HEK293T (cell line): ENCODE measurements at regions not wholly inside any gene's neighbourhood (a gene's known extent, or its start where the extent isn't known, plus 50 kb on each side); places are given as distances from the start of the nearest gene placed in this dataset.
A peak's percentile ranks its signal among the peaks of the same experiment; 100 is the strongest.
"Not testable (repeated sequence)": the region's sequence is repeated elsewhere in the genome, so short reads cannot be mapped to it uniquely, and the experiment has no call there.

ENCODE experiments used
- CTCF ChIA-PET: fragments of 350-600 bp; formaldehyde crosslinking; extraction: SDS; loops from one replicate; lab custom pipeline; 2021; ENCODE audit warnings: antibody characterized with exemption, inconsistent platforms; lab: Yijun Ruan, JAX
- POLR2A ChIA-PET: fragments of 350-600 bp; formaldehyde crosslinking; extraction: SDS; loops from one replicate; lab custom pipeline; 2020; ENCODE audit warnings: antibody characterized with exemption, inconsistent platforms; lab: Yijun Ruan, JAX
- DNase-seq: peaks from one replicate; pipeline ENCODE4 v3.0.0; 2012; ENCODE audit warnings: mixed read lengths; ENCODE audit errors: extremely low spot score
- ARNT ChIP-seq: fragments of 450-650 bp; IDR thresholded peaks from 2 replicates; pipeline ENCODE4 v1.6.1; 2017; ENCODE audit warnings: mild to moderate bottlenecking
- BHLHE40 ChIP-seq: fragments of 450-650 bp; IDR thresholded peaks from 2 replicates; pipeline ENCODE4 v1.6.1; 2016; ENCODE audit warnings: mild to moderate bottlenecking, moderate library complexity, borderline replicate concordance
- CTBP1 ChIP-seq: fragments of 450-650 bp; IDR thresholded peaks from 2 replicates; pipeline ENCODE4 v1.6.1; 2016; ENCODE audit warnings: borderline replicate concordance
- ELF4 ChIP-seq: fragments of 450-650 bp; IDR thresholded peaks from 2 replicates; pipeline ENCODE4 v1.6.1; 2017; ENCODE audit warnings: antibody characterized with exemption
- FOXA1 ChIP-seq: fragments of 450-650 bp; IDR thresholded peaks from 2 replicates; pipeline ENCODE4 v1.6.1; 2016; ENCODE audit warnings: mild to moderate bottlenecking
- FOXK2 ChIP-seq: fragments of 450-650 bp; IDR thresholded peaks from 2 replicates; pipeline ENCODE4 v1.6.1; 2016; ENCODE audit warnings: mild to moderate bottlenecking
- FOXM1 ChIP-seq: fragments of 450-650 bp; IDR thresholded peaks from 2 replicates; pipeline ENCODE4 v1.6.1; 2017; ENCODE audit warnings: mild to moderate bottlenecking, borderline replicate concordance
- HDGF ChIP-seq: fragments of 450-650 bp; IDR thresholded peaks from 2 replicates; pipeline ENCODE4 v1.6.1; 2017; ENCODE audit warnings: antibody characterized with exemption, borderline replicate concordance
- L3MBTL2 ChIP-seq: fragments of 450-650 bp; conservative IDR thresholded peaks from 2 replicates; pipeline ENCODE4 v1.6.1; 2016; ENCODE audit warnings: mild to moderate bottlenecking
- LEF1 ChIP-seq: fragments of 450-650 bp; IDR thresholded peaks from 2 replicates; pipeline ENCODE4 v1.6.1; 2017; ENCODE audit warnings: mild to moderate bottlenecking, borderline replicate concordance
- NFRKB ChIP-seq: fragments of 450-650 bp; IDR thresholded peaks from 2 replicates; pipeline ENCODE4 v1.6.1; 2016; ENCODE audit warnings: mild to moderate bottlenecking, moderate library complexity
- SP1 ChIP-seq: fragments of 450-650 bp; IDR thresholded peaks from 2 replicates; pipeline ENCODE4 v1.6.1; 2017
- SUZ12 ChIP-seq: fragments of 450-650 bp; IDR thresholded peaks from 2 replicates; pipeline ENCODE4 v1.6.1; 2016; ENCODE audit warnings: mild to moderate bottlenecking
- TARDBP ChIP-seq: fragments of 450-650 bp; IDR thresholded peaks from 2 replicates; pipeline ENCODE4 v1.6.1; 2016
- ZNF384 ChIP-seq: fragments of 450-650 bp; IDR thresholded peaks from 2 replicates; pipeline ENCODE4 v1.6.1; 2016
- TF ChIP-seq, protein P1 (sequence below): fragments of 450-650 bp; IDR thresholded peaks from 2 replicates; pipeline ENCODE4 v1.6.1; 2016

DNA sequence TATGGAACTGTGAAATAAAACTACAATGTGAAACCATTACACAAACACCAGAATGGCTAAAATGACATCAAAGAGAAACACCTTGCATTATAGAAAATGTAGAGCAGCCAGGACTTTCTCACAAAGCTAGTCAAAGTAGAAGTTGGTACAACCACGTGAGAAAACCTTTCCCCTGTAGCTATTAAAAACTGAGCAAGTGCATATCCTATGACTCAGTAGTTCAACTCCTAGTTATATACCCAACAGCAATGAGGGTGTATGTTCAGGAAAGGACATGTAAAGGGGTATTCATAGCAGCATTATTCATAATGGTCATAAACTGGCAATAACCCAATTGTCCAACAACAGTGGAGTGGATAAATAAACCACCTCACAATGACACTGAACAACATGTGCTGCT lies 177.5 kb upstream of the NUDT10 start:
- ChIA-PET CTCF (no interaction called here), POLR2A (no interaction called here)
- TF ChIP-seq ARNT = no peak
- TF ChIP-seq LEF1 = no peak
- TF ChIP-seq TARDBP = no peak
- TF ChIP-seq ELF4 = no peak
- no peak for TF ChIP-seq HDGF
- DNase-seq = no peak

DNA sequence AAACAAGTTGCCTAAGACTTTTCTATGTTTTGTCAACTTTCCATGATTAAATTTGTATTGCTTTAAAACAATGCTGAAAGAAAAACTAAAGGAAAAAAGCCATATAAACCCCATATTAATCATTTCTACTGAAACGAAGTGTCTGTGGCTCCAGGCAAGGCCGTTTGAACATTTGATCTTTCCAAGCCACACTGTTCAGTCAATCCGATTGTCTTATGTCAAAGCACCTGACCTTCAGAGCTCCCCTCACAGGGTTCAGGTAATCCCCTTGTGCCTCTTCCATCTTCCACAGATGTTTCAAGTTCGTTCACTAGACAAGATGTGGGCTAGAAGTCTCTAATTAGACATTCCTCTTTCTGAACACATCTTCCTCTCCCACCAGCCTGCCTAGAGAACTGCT lies 177.1 kb upstream of the NUDT10 start:
- ChIA-PET POLR2A (no interaction called here), CTCF (no interaction called here)
- no peak for TF ChIP-seq CTBP1
- no peak for TF ChIP-seq FOXK2
- no peak for TF ChIP-seq SP1
- TF ChIP-seq FOXA1 = no peak
- no peak for TF ChIP-seq HDGF
- no peak for TF ChIP-seq SUZ12
- TF ChIP-seq TARDBP = no peak
- TF ChIP-seq BHLHE40 = no peak
- TF ChIP-seq L3MBTL2 = no peak
- TF ChIP-seq ZNF384 = no peak
- no peak for TF ChIP-seq ELF4
- no peak for TF ChIP-seq FOXM1
- TF ChIP-seq LEF1 = no peak
- no peak for TF ChIP-seq NFRKB
- no peak for TF ChIP-seq ARNT
- TF ChIP-seq, protein P1, sequence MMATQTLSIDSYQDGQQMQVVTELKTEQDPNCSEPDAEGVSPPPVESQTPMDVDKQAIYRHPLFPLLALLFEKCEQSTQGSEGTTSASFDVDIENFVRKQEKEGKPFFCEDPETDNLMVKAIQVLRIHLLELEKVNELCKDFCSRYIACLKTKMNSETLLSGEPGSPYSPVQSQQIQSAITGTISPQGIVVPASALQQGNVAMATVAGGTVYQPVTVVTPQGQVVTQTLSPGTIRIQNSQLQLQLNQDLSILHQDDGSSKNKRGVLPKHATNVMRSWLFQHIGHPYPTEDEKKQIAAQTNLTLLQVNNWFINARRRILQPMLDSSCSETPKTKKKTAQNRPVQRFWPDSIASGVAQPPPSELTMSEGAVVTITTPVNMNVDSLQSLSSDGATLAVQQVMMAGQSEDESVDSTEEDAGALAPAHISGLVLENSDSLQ = no peak
- DNase-seq = no peak

GRCh38 chrX:51158231-51158630 lies 174.4 kb upstream of the NUDT10 start:
- ChIA-PET POLR2A (no interaction called here), CTCF (no interaction called here)
- TF ChIP-seq FOXM1 (no peak), ARNT (no peak), L3MBTL2 (no peak), SP1 (no peak), NFRKB (no peak), ZNF384 (no peak), SUZ12 (no peak), FOXK2 (no peak), TARDBP (no peak), HDGF (no peak)
- TF ChIP-seq, protein P1 = no peak
- DNase-seq = no peak

- CTCF ChIA-PET, POLR2A ChIA-PET: not testable (repeated sequence)
Measured at GRCh38 chrX:51159378-51159777, 173.2 kb upstream of the NUDT10 start.

DNA sequence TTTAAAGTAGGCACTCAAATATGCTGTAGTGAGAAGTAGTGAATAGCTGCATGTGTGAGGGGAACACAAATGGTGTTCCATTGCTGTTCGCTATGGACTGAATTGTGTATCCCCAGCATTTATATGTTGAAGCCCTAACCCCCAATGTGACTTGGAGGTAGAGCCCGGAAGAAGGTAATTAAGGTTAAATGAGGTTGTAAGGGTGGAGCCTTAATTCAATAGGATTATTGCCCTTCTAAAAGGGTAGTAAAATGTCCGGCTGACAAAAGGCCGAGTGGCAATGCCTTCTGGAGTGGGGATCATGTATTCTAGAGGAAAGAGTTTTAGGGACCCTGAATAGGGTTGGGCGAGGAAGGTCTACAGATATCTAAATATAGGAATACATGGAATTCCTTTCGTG lies 168.9 kb upstream of the NUDT10 start:
- TF ChIP-seq FOXK2 = no peak
- no peak for TF ChIP-seq ARNT
- no peak for TF ChIP-seq FOXM1
- no peak for TF ChIP-seq BHLHE40
- TF ChIP-seq, protein P1 = no peak
- TF ChIP-seq ELF4 = no peak
- no peak for TF ChIP-seq CTBP1
- no peak for TF ChIP-seq SUZ12
- no peak for TF ChIP-seq NFRKB
- no peak for TF ChIP-seq ZNF384
- TF ChIP-seq SP1 = no peak
- ChIA-PET CTCF (no interaction called here), POLR2A (no interaction called here)
- DNase-seq = no peak

More at GRCh38 chrX:51159378-51159777, 173.2 kb upstream of the NUDT10 start:
- not testable (repeated sequence) for DNase-seq

DNA sequence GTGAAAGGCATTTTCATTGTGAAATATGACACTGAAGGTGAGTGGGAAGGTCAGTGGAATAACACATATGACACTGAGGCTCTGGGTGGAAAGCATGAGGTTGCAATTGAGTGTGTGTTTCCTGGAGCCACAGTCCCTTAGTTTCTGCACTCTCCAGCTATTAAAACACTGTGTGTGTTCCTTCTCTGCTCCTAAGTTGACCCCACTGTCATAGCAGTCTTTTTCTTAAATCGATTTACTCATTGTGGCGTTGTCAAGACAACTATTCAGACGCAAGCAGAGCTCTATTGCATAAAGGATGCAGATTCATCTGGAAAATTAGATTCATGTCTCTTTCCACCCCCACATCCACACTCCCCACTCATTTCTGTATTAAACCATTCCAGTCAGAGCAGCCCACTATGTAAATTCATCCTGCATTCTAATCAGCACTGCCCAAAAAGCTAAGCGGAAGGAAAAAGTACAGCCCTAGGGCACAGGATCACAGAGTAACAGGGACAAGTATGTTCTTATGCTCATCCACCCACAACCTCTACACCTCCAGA lies 154.2 kb upstream of the NUDT10 start:
- DNase-seq, CTCF ChIA-PET, POLR2A ChIA-PET: not testable (repeated sequence)

- DNase-seq, CTCF ChIA-PET, POLR2A ChIA-PET: not testable (repeated sequence)
Measured at GRCh38 chrX:51179805-51180204, 152.8 kb upstream of the NUDT10 start.

GRCh38 chrX:51182545-51182944 lies 150.1 kb upstream of the NUDT10 start:
- CTCF ChIA-PET = interaction anchor here (0.8 kb wide), 1 partner anchor 277 kb away, joined by 3 read pairs; no protein-coding TSS in a partner anchor
- DNase-seq = peak; percentile 22
- POLR2A ChIA-PET = no interaction called here
- TF ChIP-seq ARNT (no peak), NFRKB (no peak), LEF1 (no peak)
